GM18517 (cell line): ENCODE measurements at regions not wholly inside any gene's neighbourhood (a gene's known extent, or its start where the extent isn't known, plus 50 kb on each side); places are given as distances from the start of the nearest gene placed in this dataset.

Source experiments
- ATAC-seq: cut with Tn5 transposase; IDR thresholded peaks from one replicate; pipeline ENCODE4 v1.9.1; 2021; ENCODE audit warnings: mild to moderate bottlenecking, moderate library complexity; ENCODE audit not compliant: unreplicated experiment

DNA sequence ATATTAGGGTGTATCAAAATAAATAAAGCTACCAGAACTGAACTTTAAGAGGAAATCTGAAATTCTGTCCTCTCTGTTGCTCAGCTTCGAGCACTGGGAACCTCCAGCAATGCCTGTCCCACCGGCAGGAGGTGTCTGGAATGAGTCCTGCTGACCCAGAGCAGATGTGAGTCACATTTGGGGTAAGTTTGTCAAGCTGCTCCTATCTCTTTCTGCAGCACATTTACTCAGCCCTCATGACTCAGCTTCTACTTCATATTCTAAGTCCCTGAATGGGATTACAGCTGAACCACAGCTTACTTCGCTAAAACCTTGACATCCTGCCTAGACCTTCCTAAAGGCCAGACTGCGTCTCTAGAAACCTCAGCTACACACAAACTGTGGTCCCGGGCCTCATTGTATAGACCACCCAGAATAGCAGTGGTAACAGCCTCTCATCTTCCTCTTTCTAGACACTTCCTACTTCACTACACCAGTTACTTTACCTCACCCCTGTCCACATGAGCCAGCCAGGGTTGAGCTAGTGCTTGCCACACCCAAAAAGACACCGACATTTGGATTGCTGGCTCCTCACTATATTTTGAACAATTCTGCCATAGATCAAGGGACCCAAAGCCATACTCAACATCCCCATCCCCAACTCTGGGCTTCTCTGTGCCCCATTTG is 109.6 kb upstream of the TMCO5A start:
- ATAC-seq = no peak

DNA sequence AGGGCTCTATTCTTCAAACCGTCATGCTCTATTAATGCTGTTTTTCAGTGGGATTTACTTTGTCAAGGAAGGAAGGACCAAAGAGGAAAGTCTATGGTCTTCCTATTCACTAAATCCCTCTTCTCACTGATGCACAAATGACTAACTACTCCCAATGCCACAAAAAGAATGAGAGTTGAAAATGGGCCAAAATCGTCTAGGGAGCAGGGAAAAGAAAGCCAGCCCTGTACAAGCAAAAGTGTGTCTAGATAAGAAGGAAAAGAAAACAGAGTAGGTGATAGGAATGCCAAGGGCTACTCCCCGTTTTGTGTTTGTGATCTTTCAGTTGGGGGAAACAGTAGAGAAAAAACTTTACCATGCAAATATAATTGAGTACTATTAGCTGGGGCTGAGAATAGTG is 97.2 kb upstream of the TMCO5A start:
- no peak for ATAC-seq

DNA sequence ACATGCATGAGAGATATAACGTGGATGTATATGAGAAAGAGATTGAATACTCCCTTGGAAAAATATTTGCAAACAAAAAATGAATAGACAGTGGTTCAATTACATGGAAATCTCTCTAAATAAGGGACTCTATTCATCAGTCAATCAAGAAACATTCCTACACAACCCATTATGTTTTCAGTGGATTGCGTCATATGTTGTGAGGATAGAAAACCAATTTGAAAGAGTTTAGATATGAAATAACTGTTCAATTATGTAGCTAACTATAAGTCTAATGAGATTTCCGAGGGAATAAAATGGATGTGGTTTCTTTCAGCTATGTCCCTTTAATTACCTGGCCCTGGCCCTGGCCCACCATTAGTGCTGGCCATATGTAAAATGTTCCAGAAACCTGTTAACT is 86.7 kb upstream of the TMCO5A start:
- ATAC-seq = no peak

DNA sequence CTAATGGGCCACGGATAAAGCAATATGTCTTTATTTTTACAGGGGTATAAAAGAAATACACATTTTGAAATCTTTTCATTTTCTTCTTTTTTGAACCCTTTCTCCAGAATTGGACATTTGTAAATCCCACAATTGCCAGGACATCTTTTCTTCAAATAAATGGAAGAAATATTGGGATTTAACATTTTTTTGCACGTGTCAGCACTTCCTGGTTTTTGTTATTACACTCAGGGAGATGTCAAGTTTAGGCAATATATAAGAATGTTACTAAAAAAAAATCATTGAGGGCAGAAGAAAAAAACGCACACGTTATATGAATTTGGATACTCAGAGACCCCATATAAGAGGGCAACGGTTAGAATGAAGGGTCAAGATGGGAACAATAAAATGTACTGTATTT is 78.3 kb upstream of the TMCO5A start:
- no peak for ATAC-seq

DNA sequence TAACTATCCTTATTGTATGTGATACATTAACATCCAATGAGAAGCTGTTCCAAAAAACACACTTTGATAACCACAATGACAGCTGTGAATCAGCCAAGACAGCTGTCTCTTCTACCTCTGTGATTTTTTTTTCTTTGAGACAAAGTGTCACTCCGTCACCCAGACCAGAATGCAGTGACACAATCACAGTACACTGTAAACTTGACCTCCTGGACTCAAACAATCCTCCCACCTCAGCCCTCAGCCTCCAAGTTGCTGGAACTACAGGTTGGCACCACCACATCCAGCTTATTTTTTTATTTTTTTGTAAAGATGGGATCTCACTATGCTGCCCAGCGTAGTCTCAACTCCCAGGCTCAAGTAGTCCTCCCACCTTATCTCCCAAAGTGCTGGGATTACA is 73.5 kb upstream of the TMCO5A start:
- no peak for ATAC-seq

DNA sequence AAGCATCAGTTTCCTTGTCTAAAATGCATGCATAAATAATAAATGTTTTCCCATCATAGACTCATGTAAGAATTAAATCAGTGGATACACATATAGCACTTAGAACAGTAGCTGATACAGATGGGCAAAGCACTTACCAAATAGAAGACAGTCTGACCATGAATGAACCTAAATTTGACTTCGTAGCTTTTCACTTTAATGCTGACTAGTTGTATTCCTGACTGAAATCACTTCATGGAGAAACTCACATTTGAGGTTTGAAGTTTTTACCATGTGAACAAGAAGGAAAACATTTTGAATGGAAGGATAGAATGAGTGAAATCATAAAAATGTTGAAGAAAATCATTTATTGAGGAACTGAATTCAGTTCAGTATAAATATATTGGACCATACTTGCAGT is 68.8 kb upstream of the TMCO5A start:
- ATAC-seq = no peak

DNA sequence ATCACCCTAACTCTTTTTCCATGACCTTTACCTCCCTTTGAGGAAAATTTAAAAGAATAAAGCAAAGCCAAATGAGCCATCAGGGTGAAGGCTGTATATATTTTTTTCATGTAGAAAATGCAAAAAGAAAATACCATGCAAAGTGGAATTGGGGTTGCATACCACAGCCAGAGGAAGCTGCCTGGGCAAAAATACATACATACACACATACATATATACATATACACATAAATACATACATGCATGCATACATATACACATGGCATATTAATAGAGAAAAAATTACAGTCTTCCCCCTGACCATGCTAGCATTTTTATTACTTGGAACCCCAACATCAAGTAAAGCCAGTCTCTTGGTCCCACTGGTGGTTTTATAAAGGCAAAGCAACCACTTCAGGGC is 63.7 kb upstream of the TMCO5A start:
- no peak for ATAC-seq

DNA sequence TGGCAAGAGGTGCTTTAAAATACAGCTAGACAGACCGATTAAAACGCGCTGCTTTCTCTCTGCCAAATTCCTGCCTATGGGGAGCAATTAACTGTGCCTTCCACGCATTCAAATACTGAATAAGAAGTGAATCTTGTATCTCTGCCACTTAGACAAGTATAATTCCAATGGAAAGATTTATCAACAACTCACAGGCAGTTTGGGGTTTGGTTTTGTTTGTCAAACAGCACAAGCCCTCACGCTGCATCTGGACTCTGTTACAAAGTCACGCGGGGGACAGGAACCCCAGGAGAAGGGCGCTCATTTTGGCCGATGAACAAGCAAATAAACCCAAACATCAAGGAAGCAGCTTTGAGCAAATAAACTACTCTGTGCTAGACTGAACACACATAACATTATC is 61.8 kb upstream of the TMCO5A start:
- no peak for ATAC-seq

DNA sequence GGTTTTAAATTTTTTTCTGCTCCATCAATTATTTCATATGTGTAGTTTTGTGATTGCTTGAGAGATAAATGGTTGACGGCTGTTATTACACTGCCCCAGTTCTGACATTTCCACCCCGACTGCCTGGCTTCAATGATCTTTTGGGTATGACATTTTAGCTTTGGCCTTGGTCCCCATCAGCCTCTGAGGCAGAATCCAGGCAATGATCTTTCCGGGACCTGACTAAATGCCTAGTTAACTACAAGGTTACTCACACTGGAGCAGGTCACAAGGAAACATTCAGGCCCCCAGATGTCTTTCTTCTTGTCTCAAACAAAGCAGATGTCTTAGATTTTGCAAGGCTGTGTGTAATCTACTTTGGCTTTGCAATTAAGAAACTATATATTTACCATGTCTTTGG is 61.1 kb upstream of the TMCO5A start:
- no peak for ATAC-seq

DNA sequence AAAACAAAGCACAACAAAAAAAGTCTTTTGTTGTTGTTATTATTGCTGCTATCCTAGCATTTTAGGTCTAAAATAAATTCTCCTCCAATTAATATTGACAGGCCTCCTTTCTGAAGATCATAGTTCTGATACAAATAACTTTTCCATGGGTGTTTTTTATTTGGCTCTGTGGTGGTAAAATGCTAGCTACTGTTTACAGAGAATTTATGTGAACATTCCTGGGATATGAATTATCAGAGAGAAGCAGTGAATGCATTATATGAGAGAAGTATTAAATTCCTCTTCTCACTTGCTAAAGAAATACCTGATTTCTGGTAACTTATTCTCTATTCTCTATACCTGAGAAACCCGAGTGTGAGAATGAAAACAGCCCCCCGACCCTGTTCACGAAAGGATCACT is 57.5 kb upstream of the TMCO5A start:
- ATAC-seq = no peak

DNA sequence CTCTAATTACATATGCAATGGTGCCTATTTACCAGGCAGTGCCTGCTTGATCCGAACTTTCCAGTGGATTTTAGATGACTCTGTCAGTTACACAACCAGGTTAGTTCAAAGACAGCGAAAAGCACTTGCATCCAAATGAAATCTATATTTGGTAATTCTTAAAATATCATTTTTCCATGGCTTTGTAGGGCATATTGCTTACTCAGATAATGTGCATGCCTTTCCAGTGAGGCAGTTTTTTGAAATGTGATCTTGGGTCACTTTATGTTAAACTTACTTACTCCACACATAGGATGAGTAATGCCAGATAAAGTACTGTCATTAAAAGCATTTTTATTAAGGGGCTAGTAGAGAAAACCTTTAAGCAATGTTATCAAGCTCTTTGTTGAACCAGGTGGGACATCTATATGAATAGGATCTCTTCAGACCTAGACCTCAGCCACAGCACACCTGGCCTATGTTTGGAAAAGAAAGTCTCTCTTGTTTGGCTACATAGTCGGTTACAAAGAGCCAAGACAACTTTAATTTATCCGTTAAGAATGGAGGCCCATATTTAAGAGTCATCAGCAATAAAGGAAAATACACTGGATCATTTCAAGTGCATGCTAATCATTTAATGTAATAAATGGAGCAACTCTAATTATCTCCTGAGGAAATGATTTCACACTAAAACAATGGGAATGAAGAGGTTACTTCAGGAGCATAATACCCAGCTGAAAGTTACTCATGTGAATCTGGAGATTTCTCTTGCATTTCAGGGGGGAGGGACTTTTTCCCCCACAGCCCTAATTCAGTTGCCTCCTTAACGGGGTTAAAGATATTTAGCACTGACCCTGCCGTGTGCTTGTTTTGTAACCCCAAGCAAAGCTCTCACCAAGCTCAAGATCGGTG is 56.3 kb upstream of the TMCO5A start:
- ATAC-seq = no peak

DNA sequence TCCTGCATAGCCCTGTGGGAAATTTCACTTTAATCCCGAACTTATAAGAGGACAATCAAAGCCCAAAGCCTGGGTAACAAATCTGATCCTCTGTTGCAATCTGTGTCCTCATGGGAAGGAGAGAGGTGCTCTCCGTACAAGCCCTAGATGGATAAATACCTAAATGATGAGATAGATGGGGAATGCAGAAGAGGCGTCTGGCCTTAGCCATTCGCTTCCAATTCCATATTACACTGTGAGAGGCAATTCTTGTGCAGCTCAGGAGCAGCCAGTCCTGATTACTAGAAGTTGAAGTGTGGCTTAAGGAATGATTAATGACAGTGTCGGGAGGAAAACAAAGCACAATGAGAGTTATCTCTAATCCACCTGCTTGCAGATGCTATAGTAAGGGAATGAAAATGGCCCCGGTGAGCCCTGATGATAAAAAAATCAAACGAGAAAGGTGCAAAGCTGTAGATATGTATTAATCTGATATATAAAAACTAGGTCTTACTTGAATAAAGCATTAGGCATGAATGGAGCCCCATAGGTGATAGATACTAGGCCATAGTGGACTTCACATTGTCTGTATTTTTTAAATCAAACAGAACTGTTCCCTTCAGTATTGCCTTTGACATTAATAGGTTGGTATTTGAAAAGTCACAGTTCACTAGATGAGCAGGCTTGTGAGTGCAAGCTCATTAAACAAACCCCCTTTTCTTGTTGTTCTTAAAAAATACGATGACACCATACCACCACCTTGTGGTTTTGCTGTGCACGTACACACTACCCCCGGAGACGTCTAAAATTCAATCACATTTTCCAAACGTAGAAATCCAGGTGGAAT is 54.2 kb upstream of the TMCO5A start:
- no peak for ATAC-seq

DNA sequence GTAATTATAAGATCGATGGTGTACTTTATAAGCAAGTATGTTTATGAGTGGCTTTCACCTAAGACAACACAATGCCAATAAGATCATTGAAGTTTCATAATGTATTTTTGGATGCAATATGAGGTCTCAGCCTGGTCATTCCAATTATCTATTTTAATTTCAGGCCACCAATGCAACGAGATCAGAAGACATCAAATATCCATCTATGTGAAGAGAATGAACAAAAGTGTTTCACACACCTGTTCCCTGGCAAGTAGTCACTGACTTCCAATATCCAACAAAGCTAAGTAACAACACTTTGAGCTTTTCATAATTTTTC is 53.6 kb upstream of the TMCO5A start:
- no peak for ATAC-seq

DNA sequence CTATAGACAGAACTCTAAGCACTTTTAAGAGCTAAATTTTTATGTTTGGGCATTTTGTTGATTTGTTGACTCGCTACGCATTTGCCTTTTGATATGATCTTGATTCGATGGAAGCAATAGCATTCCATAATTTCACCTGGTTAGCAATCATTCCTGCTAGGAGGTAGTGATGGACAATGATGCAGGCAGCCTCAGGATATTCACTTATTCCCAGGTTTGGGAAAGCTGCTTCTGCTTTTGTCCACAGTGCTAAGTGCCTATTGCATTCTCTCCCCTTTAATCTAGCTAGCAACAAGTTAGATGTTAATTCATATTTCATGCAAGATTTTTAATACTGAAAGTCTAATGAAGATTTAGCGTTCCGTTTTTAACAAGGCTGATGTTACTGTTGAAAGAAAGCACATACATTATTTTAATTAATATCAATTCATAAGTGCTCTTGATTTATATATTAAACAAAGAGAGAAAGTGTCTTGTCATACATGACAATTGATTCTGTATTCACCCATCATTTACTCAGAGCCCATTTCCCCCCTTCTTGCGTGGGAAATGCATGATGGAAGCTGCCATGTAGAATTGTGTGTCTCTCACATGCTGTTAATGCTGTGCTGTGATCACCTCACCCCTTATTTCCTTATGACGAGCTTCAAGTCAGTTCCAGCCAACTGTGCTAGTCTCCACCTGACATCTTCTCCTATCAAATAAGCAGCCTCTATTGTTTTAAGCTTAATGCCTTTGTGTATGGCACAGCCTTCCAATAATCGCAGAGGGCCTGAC is 53.0 kb upstream of the TMCO5A start:
- no peak for ATAC-seq

DNA sequence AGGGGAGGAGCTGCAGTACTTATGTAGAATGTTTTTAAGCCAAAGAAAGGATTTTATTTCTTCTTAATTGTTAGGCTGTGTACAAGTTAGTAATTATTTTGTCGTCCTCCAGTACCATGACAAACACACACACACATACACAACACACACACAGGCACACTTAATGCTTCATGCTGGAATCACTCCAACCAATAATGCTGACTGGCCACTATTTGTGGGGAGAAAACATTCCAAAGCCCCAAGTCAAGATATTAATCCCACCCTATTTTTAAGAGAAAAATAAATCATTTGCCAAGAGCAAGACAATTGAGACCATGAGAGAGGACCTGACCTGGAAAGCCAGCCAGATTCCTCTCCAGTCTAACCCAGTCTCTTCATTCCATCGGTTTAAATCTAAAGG is 51.8 kb upstream of the TMCO5A start:
- ATAC-seq = no peak
